ENCODE measurements at regions not wholly inside any gene's neighbourhood (a gene's known extent, or its start where the extent isn't known, plus 50 kb on each side); places are given as distances from the start of the nearest gene placed in this dataset.
A peak's percentile ranks its signal among the peaks of the same experiment; 100 is the strongest.
"Not testable (repeated sequence)": the region's sequence is repeated elsewhere in the genome, so short reads cannot be mapped to it uniquely, and the experiment has no call there.

DNA sequence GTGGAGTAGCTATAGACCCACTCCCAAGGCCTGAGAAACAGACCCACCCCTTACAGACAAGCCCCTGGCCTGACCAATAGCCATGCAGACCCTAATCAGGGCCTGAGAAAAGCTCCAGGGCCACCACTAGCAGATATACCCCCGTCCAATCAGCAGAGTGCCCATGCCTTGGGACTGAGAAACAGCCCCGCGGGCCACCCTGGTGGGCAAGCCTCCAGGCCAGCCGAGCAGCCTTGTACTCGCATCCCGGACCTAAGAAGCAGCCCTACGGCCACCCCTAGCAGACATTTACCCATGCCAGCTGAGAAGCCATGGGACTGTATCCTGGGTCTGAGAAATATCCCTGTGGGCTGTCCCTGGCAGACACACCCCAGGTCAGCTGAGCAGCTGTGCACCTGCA lies 436.5 kb downstream of the SMARCA1 start:
- TF ChIP-seq, protein P1, sequence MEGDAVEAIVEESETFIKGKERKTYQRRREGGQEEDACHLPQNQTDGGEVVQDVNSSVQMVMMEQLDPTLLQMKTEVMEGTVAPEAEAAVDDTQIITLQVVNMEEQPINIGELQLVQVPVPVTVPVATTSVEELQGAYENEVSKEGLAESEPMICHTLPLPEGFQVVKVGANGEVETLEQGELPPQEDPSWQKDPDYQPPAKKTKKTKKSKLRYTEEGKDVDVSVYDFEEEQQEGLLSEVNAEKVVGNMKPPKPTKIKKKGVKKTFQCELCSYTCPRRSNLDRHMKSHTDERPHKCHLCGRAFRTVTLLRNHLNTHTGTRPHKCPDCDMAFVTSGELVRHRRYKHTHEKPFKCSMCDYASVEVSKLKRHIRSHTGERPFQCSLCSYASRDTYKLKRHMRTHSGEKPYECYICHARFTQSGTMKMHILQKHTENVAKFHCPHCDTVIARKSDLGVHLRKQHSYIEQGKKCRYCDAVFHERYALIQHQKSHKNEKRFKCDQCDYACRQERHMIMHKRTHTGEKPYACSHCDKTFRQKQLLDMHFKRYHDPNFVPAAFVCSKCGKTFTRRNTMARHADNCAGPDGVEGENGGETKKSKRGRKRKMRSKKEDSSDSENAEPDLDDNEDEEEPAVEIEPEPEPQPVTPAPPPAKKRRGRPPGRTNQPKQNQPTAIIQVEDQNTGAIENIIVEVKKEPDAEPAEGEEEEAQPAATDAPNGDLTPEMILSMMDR (IDR thresholded peaks at IDR 0.05), result no peak
- TF ChIP-seq EZH2phosphoT487 (IDR thresholded peaks at IDR 0.05) (no peak), EZH2 (IDR thresholded peaks at IDR 0.05) (no peak)
- H3K9ac ChIP-seq, result no peak overlapping the region
- no peak overlapping the region for H3K4me3 ChIP-seq
- H3K27ac Mint-ChIP-seq, result no peak overlapping the region
- H3K27me3 Mint-ChIP-seq (ENCODE audit: insufficient read depth, low read depth), result peaks cover 3% of the 10 kb centered on the region
- no peak overlapping the region for H3K27ac ChIP-seq
- no peaks in the 10 kb centered on the region for H3K36me3 ChIP-seq
- peaks cover 16% of the 10 kb centered on the region for H3K4me1 Mint-ChIP-seq
- H3K4me2 ChIP-seq, result no peak overlapping the region
- no peak overlapping the region for H2AFZ ChIP-seq (replicated peaks)
- no peak for DNase-seq (ENCODE audit: low spot score)
- H3K79me2 ChIP-seq (ENCODE audit: low read depth), result no peaks in the 10 kb centered on the region
- peaks cover 22% of the 10 kb centered on the region for H3K4me1 ChIP-seq
- no peak overlapping the region for H3K4me3 Mint-ChIP-seq
- no peaks in the 10 kb centered on the region for H3F3A ChIP-seq (ENCODE audit: low read depth)
- H3K9me3 ChIP-seq (ENCODE audit: low read depth), result peaks cover 5% of the 10 kb centered on the region
- no peaks in the 10 kb centered on the region for H3K36me3 Mint-ChIP-seq
- peaks cover under 1% of the 10 kb centered on the region for H3K9me3 Mint-ChIP-seq
- no peaks in the 10 kb centered on the region for H4K20me1 ChIP-seq (ENCODE audit: low read depth)
- H3K27me3 ChIP-seq, result no peaks in the 10 kb centered on the region

DNA sequence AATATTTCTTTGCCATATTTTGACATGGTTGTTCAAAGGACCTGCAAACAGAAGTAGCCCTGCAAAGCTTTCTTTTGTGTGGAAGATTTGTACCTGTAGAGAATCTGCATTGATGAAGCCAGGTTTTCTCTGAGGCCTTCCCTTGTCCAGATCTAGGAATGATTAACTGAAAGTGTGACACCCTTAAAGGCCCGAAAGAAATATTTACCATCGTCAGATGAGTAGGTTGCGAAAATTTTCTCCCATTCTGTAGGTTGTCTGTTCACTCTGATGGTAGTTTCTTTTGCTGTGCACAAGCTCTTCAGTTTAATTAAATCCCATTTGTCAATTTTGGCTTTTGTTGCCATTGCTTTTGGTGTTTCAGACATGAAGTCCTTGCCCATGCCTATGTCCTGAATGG lies 439.0 kb downstream of the SMARCA1 start:
- not testable (repeated sequence) for H3K27ac Mint-ChIP-seq; H3K27me3 ChIP-seq; H3K9me3 ChIP-seq (ENCODE audit: low read depth); H3K4me1 Mint-ChIP-seq; H3K27me3 Mint-ChIP-seq (ENCODE audit: insufficient read depth, low read depth); H3K4me2 ChIP-seq; H3K27ac ChIP-seq; H3K79me2 ChIP-seq (ENCODE audit: low read depth); H2AFZ ChIP-seq (replicated peaks); H4K20me1 ChIP-seq (ENCODE audit: low read depth); DNase-seq (ENCODE audit: low spot score); H3K9ac ChIP-seq; H3K36me3 ChIP-seq; H3K36me3 Mint-ChIP-seq; H3K4me1 ChIP-seq; H3F3A ChIP-seq (ENCODE audit: low read depth); H3K4me3 ChIP-seq; H3K9me3 Mint-ChIP-seq; H3K4me3 Mint-ChIP-seq

DNA sequence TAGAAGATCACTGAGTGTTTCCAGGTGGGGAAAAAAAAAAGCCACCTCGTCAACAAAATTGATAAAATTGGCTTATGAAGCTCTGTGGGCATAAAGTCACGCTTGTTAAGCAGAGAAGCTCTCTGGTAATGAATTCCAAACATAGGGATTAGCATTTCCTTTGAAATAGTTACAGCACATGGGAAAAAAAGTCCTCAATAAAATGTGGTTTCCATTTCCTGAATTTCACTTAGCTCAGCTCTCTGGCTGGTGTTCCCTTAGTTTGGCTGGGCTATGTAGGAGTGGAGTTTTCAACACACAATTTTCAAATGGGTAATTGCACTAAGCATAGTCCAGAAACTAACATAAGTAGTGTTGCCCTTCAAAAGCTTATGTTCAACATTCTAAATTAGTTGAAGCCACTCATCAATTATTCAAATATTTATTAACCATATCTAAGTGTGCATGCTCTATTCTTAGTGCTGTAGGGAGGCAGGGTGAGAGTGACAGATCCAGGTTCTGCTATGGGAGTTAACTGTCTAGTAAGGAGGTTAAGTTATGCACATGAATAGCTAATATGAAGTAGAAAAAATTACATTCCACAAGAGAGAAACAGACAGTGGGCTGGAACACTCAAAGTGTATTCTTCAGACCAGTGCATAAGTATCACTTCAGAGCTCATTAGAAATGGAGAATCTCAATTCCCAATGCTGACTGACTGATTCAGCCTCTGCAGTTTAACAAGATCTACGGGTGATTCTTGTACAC lies 445.7 kb downstream of the SMARCA1 start:
- Histone ChIP-seq H3K4me1 (no peaks in the 10 kb centered on the region), H3K4me2 (no peak overlapping the region), H3K27ac (no peak overlapping the region), H3K9me3 (ENCODE audit: low read depth) (no peaks in the 10 kb centered on the region), H4K20me1 (ENCODE audit: low read depth) (no peaks in the 10 kb centered on the region), H3K9ac (no peak overlapping the region), H3K27me3 (no peaks in the 10 kb centered on the region), H3K4me3 (no peak overlapping the region), H3K79me2 (ENCODE audit: low read depth) (no peaks in the 10 kb centered on the region), H3K36me3 (no peaks in the 10 kb centered on the region), H3F3A (ENCODE audit: low read depth) (peaks cover 4% of the 10 kb centered on the region), H2AFZ (replicated peaks) (no peak overlapping the region)
- H3K4me3 Mint-ChIP-seq, result no peak overlapping the region
- no peaks in the 10 kb centered on the region for H3K36me3 Mint-ChIP-seq
- peaks cover 4% of the 10 kb centered on the region for H3K9me3 Mint-ChIP-seq
- DNase-seq (ENCODE audit: low spot score), result no peak
- H3K27ac Mint-ChIP-seq, result no peak overlapping the region
- TF ChIP-seq, protein P1 (IDR thresholded peaks at IDR 0.05), result no peak
- TF ChIP-seq EZH2phosphoT487 (IDR thresholded peaks at IDR 0.05), result no peak
- no peak for TF ChIP-seq EZH2 (IDR thresholded peaks at IDR 0.05)
- peaks cover 2% of the 10 kb centered on the region for H3K27me3 Mint-ChIP-seq (ENCODE audit: insufficient read depth, low read depth)
- H3K4me1 Mint-ChIP-seq, result peaks cover 22% of the 10 kb centered on the region

DNA sequence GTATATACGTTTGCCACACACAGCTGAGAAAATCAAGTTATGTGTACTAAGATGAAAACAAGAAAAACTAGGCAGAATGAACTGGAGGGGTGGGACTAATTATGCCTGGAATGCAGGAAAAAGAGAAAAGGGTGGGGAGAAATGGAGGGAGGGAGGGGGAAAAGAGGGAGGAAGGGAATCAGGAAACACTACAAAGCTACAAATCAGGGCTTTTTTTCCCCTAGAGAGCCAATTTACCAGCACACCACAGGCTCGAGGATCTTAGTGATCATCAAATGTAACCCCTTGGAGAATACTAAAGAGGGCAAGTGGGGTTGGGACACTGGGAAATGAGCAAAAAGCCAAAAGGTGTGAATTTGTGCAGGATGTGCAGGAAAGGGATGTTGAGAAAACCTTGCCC lies 451.9 kb downstream of the SMARCA1 start:
- Histone ChIP-seq H3K4me3 (no peak overlapping the region), H3K4me1 (peaks cover 26% of the 10 kb centered on the region), H3K27ac (peak overlapping the region; percentile 87), H3K4me2 (peak overlapping the region; percentile 60), H3K9me3 (ENCODE audit: low read depth) (no peaks in the 10 kb centered on the region), H2AFZ (replicated peaks) (no peak overlapping the region), H3K36me3 (no peaks in the 10 kb centered on the region), H3F3A (ENCODE audit: low read depth) (peaks cover 21% of the 10 kb centered on the region), H3K27me3 (no peaks in the 10 kb centered on the region), H4K20me1 (ENCODE audit: low read depth) (no peaks in the 10 kb centered on the region), H3K9ac (no peak overlapping the region), H3K79me2 (ENCODE audit: low read depth) (no peaks in the 10 kb centered on the region)
- Mint-ChIP-seq H3K4me3 (no peak overlapping the region), H3K27ac (peak overlapping the region; percentile 74), H3K36me3 (no peaks in the 10 kb centered on the region), H3K4me1 (peaks cover 19% of the 10 kb centered on the region), H3K9me3 (no peaks in the 10 kb centered on the region), H3K27me3 (ENCODE audit: insufficient read depth, low read depth) (no peaks in the 10 kb centered on the region)
- no peak for TF ChIP-seq EZH2 (IDR thresholded peaks at IDR 0.05)
- TF ChIP-seq, protein P1 (IDR thresholded peaks at IDR 0.05), result no peak
- TF ChIP-seq EZH2phosphoT487 (IDR thresholded peaks at IDR 0.05), result no peak
- DNase-seq (ENCODE audit: low spot score), result peak; percentile 32
